Smooth muscle cell (in vitro differentiated cells): ENCODE measurements at regions not wholly inside any gene's neighbourhood (a gene's known extent, or its start where the extent isn't known, plus 50 kb on each side); places are given as distances from the start of the nearest gene placed in this dataset.
A peak's percentile ranks its signal among the peaks of the same experiment; 100 is the strongest.

Experiments used
- DNase-seq: peaks from one replicate; lab custom pipeline; 2025; ENCODE audit not compliant: unreplicated experiment; lab: John Stamatoyannopoulos, UW
- H2AFZ ChIP-seq: fragments of 200-600 bp; sonication (generic); 2 replicates; pipeline ENCODE4 v1.6.0; 2016; ENCODE audit warnings: antibody characterized with exemption, low read depth, mild to moderate bottlenecking
- H3F3A ChIP-seq: fragments of 200-600 bp; sonication (generic); 2 replicates; pipeline ENCODE4 v1.6.0; 2017; ENCODE audit warnings: antibody characterized with exemption, low read depth
- H3K27ac ChIP-seq: fragments of 200-600 bp; sonication (generic); 2 replicates; pipeline ENCODE4 v1.5.1; 2016; ENCODE audit warnings: low read depth, mild to moderate bottlenecking
- H3K27me3 ChIP-seq: fragments of 200-600 bp; sonication (generic); 2 replicates; pipeline ENCODE4 v1.6.1; 2016; ENCODE audit warnings: low read depth, mild to moderate bottlenecking
- H3K36me3 ChIP-seq: fragments of 200-600 bp; sonication (generic); 2 replicates; pipeline ENCODE4 v1.5.1; 2016; ENCODE audit warnings: low read depth
- H3K4me1 ChIP-seq: fragments of 200-600 bp; sonication (generic); 2 replicates; pipeline ENCODE4 v1.5.1; 2016; ENCODE audit warnings: low read depth
- H3K4me2 ChIP-seq: fragments of 200-600 bp; sonication (generic); 2 replicates; pipeline ENCODE4 v1.6.0; 2016; ENCODE audit warnings: mild to moderate bottlenecking
- H3K4me3 ChIP-seq: fragments of 200-600 bp; sonication (generic); 2 replicates; pipeline ENCODE4 v1.5.1; 2016; ENCODE audit warnings: mild to moderate bottlenecking
- H3K79me2 ChIP-seq: fragments of 200-600 bp; sonication (generic); 2 replicates; pipeline ENCODE4 v1.6.0; 2016; ENCODE audit warnings: low read depth, mild to moderate bottlenecking
- H3K9ac ChIP-seq: fragments of 200-600 bp; sonication (generic); 2 replicates; pipeline ENCODE4 v1.6.0; 2016; ENCODE audit warnings: low read depth
- H3K9me3 ChIP-seq: fragments of 200-600 bp; sonication (generic); replicated peaks from 2 replicates; pipeline ENCODE4 v1.5.1; 2016; ENCODE audit warnings: low read depth
- H4K20me1 ChIP-seq: fragments of 200-600 bp; sonication (generic); 2 replicates; pipeline ENCODE4 v1.6.0; 2016; ENCODE audit warnings: low read depth
- WGBS: methylation state at CpG from one replicate; pipeline ENCODE4 v1.1.7; 2016; ENCODE audit warnings: low lambda C conversion rate; 5-methylcytosine and 5-hydroxymethylcytosine counted together
- TF ChIP-seq, protein P1 (sequence below): fragments of 200-600 bp; sonication (generic); IDR thresholded peaks from 2 replicates; pipeline ENCODE4 v1.5.1; 2017; ENCODE audit warnings: borderline replicate concordance, mild to moderate bottlenecking, antibody characterized with exemption; ENCODE audit not compliant: insufficient read depth, poor library complexity, severe bottlenecking

DNA sequence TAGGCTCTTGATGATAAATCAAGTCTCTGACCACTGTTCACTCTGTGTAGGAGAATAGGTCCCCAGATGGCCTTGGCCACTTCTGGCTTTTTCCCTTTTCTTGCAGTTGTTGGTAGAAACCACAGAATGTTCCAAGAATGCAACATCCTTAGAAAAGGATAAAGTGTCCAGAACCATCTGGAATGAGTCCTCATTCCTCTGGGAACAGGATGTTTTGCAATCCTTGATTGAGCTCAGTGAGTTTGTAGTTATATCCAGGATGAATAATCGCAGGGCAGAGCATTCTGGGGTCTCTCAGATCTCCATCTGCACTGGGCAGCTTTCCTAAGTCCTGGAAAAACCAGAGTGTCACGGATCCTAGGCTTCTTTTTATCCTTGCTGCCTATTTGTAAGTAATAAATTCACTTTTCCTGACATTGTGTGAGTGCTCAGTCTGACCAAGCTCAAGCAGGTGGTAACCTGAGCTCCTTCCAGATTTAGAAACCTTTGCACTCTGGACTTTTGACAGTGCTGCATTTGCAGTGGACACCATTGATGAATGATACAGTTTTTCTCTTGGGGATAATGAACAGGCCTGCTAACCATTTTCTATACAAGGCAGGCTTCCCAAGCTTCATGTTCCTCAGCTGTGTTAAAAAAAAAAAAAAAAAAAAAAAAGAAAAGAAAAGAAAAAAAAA lies 1028.6 kb downstream of the OTOL1 start:
- Histone ChIP-seq H4K20me1 (no peaks in the 10 kb centered on the region), H3K79me2 (no peaks in the 10 kb centered on the region), H3K9ac (no peak overlapping the region), H3K4me3 (no peak overlapping the region), H3K9me3 (no peaks in the 10 kb centered on the region), H3K27me3 (no peaks in the 10 kb centered on the region), H3F3A (no peaks in the 10 kb centered on the region), H3K36me3 (no peaks in the 10 kb centered on the region), H3K27ac (peak overlapping the region; percentile 77), H3K4me1 (no peaks in the 10 kb centered on the region), H2AFZ (no peak overlapping the region), H3K4me2 (peak overlapping the region; percentile 6)
- TF ChIP-seq, protein P1, sequence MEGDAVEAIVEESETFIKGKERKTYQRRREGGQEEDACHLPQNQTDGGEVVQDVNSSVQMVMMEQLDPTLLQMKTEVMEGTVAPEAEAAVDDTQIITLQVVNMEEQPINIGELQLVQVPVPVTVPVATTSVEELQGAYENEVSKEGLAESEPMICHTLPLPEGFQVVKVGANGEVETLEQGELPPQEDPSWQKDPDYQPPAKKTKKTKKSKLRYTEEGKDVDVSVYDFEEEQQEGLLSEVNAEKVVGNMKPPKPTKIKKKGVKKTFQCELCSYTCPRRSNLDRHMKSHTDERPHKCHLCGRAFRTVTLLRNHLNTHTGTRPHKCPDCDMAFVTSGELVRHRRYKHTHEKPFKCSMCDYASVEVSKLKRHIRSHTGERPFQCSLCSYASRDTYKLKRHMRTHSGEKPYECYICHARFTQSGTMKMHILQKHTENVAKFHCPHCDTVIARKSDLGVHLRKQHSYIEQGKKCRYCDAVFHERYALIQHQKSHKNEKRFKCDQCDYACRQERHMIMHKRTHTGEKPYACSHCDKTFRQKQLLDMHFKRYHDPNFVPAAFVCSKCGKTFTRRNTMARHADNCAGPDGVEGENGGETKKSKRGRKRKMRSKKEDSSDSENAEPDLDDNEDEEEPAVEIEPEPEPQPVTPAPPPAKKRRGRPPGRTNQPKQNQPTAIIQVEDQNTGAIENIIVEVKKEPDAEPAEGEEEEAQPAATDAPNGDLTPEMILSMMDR = no peak
- DNase-seq = no peak
- WGBS = 28% methylated on average over 2 of the region's 2 CpGs

DNA sequence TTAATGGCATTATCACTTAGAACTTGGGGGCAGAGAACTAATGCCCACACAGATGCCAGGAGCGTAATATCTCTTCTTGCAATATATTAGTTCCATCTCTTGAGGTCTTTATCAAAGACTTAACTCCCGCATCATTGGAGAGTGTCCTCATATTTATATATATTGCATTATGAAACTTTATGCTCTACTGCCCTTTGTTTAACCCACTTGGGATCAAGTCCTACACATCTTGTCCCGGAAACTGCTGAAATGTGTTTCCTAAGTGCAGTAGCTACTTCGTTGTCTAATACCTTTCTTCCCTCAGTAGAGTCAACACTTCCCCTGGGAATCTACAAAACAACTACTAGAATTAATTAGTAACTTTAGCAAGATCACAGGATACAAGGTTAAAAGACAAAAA lies 1029.2 kb downstream of the OTOL1 start:
- H3F3A ChIP-seq = no peaks in the 10 kb centered on the region
- no peak overlapping the region for H3K9ac ChIP-seq
- no peaks in the 10 kb centered on the region for H3K27me3 ChIP-seq
- DNase-seq = no peak
- peak overlapping the region; percentile 12 for H3K27ac ChIP-seq
- H3K4me1 ChIP-seq = no peaks in the 10 kb centered on the region
- H3K79me2 ChIP-seq = no peaks in the 10 kb centered on the region
- H3K9me3 ChIP-seq = no peaks in the 10 kb centered on the region
- TF ChIP-seq, protein P1 = no peak
- H3K4me2 ChIP-seq = no peak overlapping the region
- H3K36me3 ChIP-seq = no peaks in the 10 kb centered on the region
- no peak overlapping the region for H2AFZ ChIP-seq
- no peak overlapping the region for H3K4me3 ChIP-seq
- H4K20me1 ChIP-seq = no peaks in the 10 kb centered on the region
- WGBS = 74% methylated on average over 4 of the region's 4 CpGs

DNA sequence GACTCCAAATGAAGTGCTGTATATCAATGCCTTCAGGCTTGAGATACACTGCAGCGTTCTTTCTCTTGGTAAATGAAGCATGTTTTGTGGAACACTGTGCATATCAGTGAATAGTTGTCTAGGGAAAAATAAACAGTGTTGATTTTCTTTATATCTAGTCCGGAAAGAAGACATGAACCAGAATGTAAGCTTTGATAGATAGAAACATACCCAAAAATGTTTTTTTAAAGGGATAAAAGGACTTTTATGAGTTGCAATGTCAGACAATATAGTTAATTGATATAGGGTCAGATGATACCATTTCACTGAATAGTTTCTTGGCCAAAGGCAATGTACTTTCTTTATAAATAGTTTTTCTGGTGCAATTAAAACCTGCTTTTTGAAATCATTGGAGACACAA lies 1037.8 kb downstream of the OTOL1 start:
- no peaks in the 10 kb centered on the region for H3K79me2 ChIP-seq
- no peaks in the 10 kb centered on the region for H3K27me3 ChIP-seq
- peak overlapping the region; percentile 39 for H2AFZ ChIP-seq
- H3K27ac ChIP-seq = no peak overlapping the region
- H3K9ac ChIP-seq = no peak overlapping the region
- H3K4me2 ChIP-seq = peak overlapping the region; percentile 45
- no peaks in the 10 kb centered on the region for H3K36me3 ChIP-seq
- no peaks in the 10 kb centered on the region for H3F3A ChIP-seq
- no peaks in the 10 kb centered on the region for H4K20me1 ChIP-seq
- H3K4me1 ChIP-seq = no peaks in the 10 kb centered on the region
- TF ChIP-seq, protein P1 = no peak
- DNase-seq = no peak
- WGBS = 48% methylated on average over 2 of the region's 2 CpGs
- peak overlapping the region; percentile 4 for H3K4me3 ChIP-seq
- H3K9me3 ChIP-seq = no peaks in the 10 kb centered on the region

DNA sequence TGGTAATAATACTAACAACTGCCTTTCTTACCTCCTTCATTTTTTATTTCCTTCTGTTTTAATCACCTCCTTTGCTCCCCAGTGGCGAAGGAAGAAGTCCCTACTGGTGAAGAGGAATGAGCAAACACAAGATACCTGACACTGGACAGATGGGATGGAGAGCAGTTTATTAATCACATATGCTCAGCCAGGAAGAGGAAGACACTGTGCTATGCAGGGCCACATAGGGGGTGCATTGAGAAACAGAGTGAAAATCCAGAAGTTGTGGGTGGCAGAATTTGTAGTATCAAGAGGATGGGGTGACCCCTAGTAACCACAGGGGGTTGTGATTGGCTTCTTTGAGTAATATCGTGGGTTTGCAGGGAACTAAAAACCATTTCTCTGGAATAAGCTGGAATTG lies 1041.9 kb downstream of the OTOL1 start:
- TF ChIP-seq, protein P1 = no peak
- H3K27ac ChIP-seq = peak overlapping the region; percentile 3
- no peaks in the 10 kb centered on the region for H3F3A ChIP-seq
- no peaks in the 10 kb centered on the region for H3K9me3 ChIP-seq
- no peaks in the 10 kb centered on the region for H4K20me1 ChIP-seq
- H3K4me2 ChIP-seq = peak overlapping the region; percentile 27
- H2AFZ ChIP-seq = no peak overlapping the region
- H3K4me3 ChIP-seq = peak overlapping the region; percentile 28
- WGBS = 34% methylated on average over 2 of the region's 2 CpGs
- no peaks in the 10 kb centered on the region for H3K4me1 ChIP-seq
- no peak for DNase-seq
- H3K79me2 ChIP-seq = no peaks in the 10 kb centered on the region
- no peaks in the 10 kb centered on the region for H3K27me3 ChIP-seq
- no peaks in the 10 kb centered on the region for H3K36me3 ChIP-seq
- no peak overlapping the region for H3K9ac ChIP-seq
